DOHH2 (cell line): ENCODE measurements at regions not wholly inside any gene's neighbourhood (a gene's known extent, or its start where the extent isn't known, plus 50 kb on each side); places are given as distances from the start of the nearest gene placed in this dataset.

Experiments used
- CTCF ChIP-seq: fragments of 200-600 bp; sonication (generic); IDR thresholded peaks from one replicate; pipeline ENCODE4 v1.5.1; 2014; ENCODE audit warnings: antibody characterized with exemption, mild to moderate bottlenecking, low read depth, low read length; ENCODE audit not compliant: poor library complexity, severe bottlenecking
- EZH2phosphoT487 ChIP-seq: fragments of 200-600 bp; sonication (generic); IDR thresholded peaks from 2 replicates; pipeline ENCODE4 v1.6.1; 2017; ENCODE audit warnings: borderline replicate concordance, mild to moderate bottlenecking, antibody characterized with exemption, low read length, moderate library complexity, mixed read lengths

- TF ChIP-seq CTCF, result no peak
- no peak for TF ChIP-seq EZH2phosphoT487
Observed at GRCh38 chr1:221013691-221014660, 134.7 kb downstream of the HLX start.
